CD4-positive, alpha-beta T cell treated with Interleukin-21 for 1 hour (primary cell): ENCODE measurements at regions not wholly inside any gene's neighbourhood (a gene's known extent, or its start where the extent isn't known, plus 50 kb on each side); places are given as distances from the start of the nearest gene placed in this dataset.
"Not testable (repeated sequence)": the region's sequence is repeated elsewhere in the genome, so short reads cannot be mapped to it uniquely, and the experiment has no call there.

Source experiments
- DNase-seq: peaks from one replicate; pipeline ENCODE4 v3.0.0-alpha.2; 2020

DNA sequence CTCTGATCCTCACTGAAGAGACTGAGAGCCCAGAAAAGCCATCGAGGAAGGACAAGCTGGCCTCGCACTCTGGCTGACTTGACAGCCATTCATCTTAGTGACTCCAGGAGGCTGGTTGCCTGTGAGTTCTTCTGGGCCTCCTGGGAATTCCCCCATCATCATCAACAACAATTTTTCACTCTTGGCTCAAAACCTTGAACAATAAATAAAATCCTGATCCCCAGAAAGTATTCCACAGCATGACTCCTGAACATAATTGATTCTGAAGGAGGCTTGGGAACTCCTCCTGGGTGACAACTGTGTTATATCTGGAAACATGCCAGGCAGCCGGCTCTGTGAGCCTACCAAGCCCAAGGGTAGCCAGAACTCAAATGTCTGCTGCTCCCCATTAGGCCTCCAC lies 188.6 kb downstream of the SHQ1 start:
- no peak for DNase-seq

DNA sequence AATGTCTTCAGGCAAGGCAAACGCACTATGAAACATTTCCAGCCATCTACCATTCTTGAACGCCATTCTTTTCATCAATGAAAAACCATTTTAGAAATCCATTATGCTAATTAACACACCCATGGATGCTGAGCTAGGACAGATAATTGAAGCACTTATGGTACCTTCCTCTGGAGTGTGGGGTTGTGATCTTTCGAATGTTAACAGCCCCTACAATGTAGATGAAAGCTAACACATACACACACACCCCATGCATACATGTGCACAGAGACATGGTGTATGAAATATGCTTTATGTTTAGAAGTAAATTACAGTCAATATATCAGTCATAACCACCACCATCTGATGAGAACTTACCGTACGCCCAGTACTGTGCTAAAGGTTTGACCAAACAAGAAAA lies 189.1 kb downstream of the SHQ1 start:
- no peak for DNase-seq

GRCh38 chr3:72658466-72659100 lies 189.7 kb downstream of the SHQ1 start:
- no peak for DNase-seq

- DNase-seq, result peak; percentile 63
Measured at GRCh38 chr3:72657666-72658065, 190.6 kb downstream of the SHQ1 start.

DNA sequence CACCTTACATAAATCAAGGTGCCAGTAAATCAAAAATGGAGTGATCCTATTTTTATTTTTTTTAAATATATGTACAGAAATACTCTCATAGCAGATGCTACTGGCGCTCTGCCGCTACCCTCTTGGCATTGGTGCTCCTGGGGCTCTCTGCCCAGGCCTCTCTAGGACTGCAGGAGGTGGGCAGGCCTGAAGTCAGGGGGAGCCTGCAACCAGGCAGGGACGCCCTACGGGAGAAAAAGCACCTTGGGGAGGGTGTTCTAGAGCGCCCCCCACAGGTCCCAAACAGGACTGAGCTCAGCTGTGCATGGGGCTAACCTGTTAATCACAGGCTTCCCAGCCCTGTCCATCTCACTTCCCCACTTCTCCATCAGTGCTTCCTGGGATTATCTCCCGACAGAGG lies 192.5 kb downstream of the SHQ1 start:
- DNase-seq, result no peak

- no peak for DNase-seq
Measured at GRCh38 chr3:72655131-72655551, 193.1 kb downstream of the SHQ1 start.

DNA sequence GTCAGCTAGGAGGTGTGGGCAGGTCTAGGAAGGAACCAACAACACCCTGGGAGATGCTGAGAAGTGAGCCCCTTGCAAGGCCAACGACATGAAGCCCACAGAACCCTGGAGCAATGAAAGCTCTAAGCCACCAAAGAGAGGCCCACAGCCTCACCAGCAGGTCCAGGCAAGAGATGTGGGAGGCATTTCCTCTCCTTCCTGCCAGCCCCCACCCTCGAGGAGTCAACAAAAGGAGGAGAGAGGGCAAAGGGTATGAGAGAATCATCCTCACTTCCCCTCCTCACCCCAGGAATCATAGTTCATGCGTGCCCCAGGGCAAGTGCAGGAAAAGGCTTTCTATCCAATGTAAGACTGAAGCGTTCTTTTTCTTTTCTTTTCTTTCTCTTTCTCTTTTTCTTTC lies 195.8 kb downstream of the SHQ1 start:
- no peak for DNase-seq

- DNase-seq, result no peak
Measured at GRCh38 chr3:72651498-72651897, 196.7 kb downstream of the SHQ1 start.

- DNase-seq, result no peak
Measured at GRCh38 chr3:72646263-72646662, 202.0 kb downstream of the SHQ1 start.

GRCh38 chr3:72643635-72644034 lies 204.6 kb downstream of the SHQ1 start:
- DNase-seq, result not testable (repeated sequence)

DNA sequence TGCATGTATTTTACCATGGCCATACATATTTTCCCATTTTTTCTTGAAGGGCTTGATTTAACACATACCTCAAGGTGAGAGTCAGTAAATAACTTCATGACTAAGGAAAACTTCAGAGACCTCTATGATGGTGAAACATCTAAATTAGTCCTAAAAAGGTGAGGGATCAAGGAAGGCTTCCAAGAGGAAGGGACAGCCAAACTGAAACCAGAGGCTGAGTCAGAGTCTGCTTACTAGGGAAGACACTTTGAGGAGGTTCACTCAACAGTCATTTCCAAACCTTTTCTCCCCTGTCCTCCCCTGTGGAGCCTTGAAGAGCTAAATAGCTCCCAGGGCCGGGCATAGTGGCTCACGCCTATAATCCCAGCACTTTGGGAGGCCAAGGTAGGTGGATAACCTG lies 206.6 kb downstream of the SHQ1 start:
- DNase-seq, result no peak

DNA sequence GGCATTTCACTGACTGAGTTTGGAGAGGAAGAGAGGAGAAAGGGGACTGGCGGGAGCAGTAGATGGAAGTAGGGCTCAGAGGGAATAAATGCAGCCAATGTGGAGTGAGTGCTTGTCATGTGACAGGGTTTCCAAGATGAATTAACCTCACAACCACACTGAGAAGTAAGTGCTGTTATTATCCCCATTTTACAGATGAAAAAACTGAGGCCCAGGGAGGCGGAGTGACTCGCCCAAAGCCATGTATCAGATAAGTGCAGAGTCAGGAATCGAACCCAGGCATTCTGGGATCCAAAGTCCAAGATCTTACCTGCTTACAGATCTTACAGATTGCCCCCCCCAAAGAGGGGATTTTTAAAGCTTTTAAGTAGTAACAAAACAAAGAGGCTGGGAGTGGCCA lies 207.2 kb downstream of the SHQ1 start:
- no peak for DNase-seq

GRCh38 chr3:72636969-72637597 lies 211.2 kb downstream of the SHQ1 start:
- DNase-seq, result no peak

GRCh38 chr3:72635551-72635950 lies 212.7 kb downstream of the SHQ1 start:
- DNase-seq, result no peak

DNA sequence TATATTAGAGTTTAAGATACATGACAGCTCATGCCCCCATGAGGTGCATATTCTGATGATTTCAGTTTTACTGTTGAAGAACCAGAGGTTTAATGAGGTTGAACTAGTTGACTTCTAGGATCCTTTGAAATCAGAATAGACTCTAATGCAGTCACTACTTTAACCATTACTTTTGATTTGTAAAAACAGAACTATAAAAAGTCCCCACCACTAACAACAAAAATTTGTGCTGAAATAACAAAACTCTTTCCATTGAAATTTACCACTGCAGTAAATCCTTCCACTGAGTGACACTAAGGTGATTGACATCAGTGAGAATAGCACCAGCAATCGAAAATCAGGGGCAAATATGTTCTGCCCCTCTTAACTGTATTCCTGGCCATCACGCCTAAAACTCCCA lies 214.1 kb downstream of the SHQ1 start:
- DNase-seq, result no peak

DNA sequence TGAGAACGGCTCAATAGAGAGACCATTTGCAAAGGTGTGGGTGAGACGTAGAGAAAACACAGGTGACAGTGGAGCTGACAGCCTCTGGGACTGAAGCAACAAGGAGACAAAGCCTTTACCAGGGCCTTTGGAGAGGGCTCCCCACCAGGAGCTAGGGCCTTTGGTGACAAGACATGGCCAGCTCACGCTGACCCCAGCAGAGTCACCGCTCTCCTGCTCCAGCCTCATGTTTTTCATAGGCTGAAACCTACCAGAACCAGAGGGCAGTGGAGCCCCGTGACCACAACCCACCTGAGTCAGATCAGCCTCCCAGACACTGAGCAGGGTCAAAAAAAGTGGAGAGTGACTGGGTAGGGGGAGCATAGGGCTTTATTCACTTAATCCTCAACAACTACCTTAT lies 214.7 kb downstream of the SHQ1 start:
- no peak for DNase-seq

DNA sequence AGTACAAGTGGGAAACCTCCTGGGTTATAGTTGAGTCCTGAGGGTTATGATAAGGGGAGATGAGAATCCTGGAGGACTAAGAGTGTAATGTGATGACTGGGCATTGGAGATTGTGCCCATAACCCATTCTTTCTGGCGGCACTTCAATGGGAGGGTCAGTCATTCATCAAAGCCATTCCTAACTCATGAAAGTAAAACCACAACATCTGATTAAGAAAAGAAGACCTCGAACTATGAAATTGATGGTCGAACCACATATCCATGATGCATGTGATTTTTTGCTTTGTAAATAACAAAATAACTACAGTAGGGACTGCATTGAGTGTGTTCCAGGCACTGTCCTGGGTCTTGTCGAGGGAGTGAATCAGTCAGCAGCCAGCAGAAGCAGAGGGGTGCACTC lies 215.1 kb downstream of the SHQ1 start:
- DNase-seq, result no peak

- no peak for DNase-seq
Measured at GRCh38 chr3:72632129-72632528, 216.1 kb downstream of the SHQ1 start.

DNA sequence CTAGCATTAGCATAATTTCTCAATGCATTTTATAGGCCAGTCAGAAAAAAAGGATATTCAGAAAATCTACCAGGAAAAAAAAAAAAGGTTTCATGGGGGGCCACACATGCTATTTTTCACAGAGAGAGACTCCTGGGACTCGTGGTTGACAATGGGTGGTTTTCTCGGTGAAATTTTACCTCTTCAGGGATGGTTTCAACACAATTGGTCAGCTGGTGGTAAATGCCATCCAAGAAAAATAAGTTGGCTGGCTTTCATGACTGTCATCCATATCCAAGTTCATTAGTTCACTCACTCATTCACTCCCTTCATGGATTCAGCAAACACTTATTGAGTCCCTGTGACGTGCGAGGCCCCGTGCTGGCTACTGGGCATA lies 217.3 kb downstream of the SHQ1 start:
- no peak for DNase-seq

- DNase-seq, result no peak
Measured at GRCh38 chr3:72630327-72630968, 217.8 kb downstream of the SHQ1 start.

GRCh38 chr3:72629191-72629631 lies 219.0 kb downstream of the SHQ1 start:
- peak; percentile 19 for DNase-seq

GRCh38 chr3:72628065-72628464 lies 220.2 kb downstream of the SHQ1 start:
- DNase-seq, result no peak

GRCh38 chr3:72627271-72627670 lies 221.0 kb downstream of the SHQ1 start:
- no peak for DNase-seq

DNA sequence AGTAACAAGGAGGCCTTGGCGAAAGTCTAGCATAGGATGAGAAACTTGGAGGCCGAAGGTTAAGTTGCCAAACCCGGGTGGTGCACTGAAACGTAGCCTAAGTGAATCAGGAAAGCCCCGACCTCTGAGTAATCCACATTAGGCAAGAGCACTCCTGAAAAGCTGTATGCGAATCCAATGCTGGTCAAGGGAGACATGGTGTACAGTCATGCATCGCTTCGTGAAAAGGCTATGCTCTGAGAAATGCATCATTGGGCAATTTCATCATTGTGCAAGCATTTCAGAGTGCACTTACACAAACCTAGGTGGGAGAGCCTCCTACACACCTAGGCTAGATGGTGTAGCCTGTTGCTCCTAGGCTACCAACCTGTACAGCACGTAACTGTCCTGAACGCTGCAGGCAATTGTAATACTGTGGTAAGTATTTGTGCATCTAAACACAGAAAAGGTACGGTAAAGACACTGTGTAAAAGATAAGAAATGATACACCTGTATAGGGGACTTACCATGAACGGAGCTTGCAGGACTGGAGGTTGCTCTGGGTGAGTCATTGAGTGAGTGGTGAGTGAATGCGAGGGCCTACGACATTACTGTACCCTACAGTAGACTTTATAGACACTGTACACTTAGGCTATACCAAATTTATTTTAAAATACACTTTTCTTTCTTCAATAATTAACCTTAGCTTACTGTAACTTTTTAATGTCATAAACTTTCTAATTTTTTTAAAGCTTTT lies 222.5 kb downstream of the SHQ1 start:
- no peak for DNase-seq
